ENCODE measurements at regions not wholly inside any gene's neighbourhood (a gene's known extent, or its start where the extent isn't known, plus 50 kb on each side); places are given as distances from the start of the nearest gene placed in this dataset.

- TF ChIP-seq CTCF (IDR thresholded peaks at IDR 0.05; ENCODE audit: low read depth, low read length, poor library complexity, severe bottlenecking) (no peak), EZH2phosphoT487 (IDR thresholded peaks at IDR 0.05; ENCODE audit: borderline replicate concordance, low read length) (no peak)
Measured at GRCh38 chr13:64553411-64554129, 2676.6 kb downstream of the PCDH9 start.
